Mammary epithelial cell (primary cell): ENCODE measurements at regions not wholly inside any gene's neighbourhood (a gene's known extent, or its start where the extent isn't known, plus 50 kb on each side); places are given as distances from the start of the nearest gene placed in this dataset.

Experiments
- CTCF ChIP-seq, 2 donors: IDR thresholded peaks in 1 of 2; conservative IDR thresholded peaks in 1 of 2; 2 replicates each; pipeline ENCODE4 v1.5.1; 2011 to 2012; ENCODE audit warnings: inconsistent platforms in 2 of 2, low read length in 2 of 2, mild to moderate bottlenecking in 2 of 2, control low read depth in 1 of 2, low read depth in 1 of 2; ENCODE audit not compliant: insufficient read depth in 1 of 2; ENCODE audit errors: extremely low read depth in 1 of 2
- EZH2 ChIP-seq: IDR thresholded peaks from 2 replicates; pipeline ENCODE4 v1.6.1; 2012; ENCODE audit warnings: low read length, inconsistent platforms, borderline replicate concordance

GRCh38 chr3:23052208-23052607, 150.9 kb upstream of the UBE2E2 start:
- TF ChIP-seq CTCF (conservative IDR thresholded peaks at IDR 0.05 in 1 of 2, IDR thresholded peaks at IDR 0.05 in 1 of 2; ENCODE audit: extremely low read depth in 1 of 2, insufficient read depth in 1 of 2, low read depth in 1 of 2, low read length in 2 of 2) (no peak), EZH2 (no peak)
